ENCODE measurements at regions not wholly inside any gene's neighbourhood (a gene's known extent, or its start where the extent isn't known, plus 50 kb on each side); places are given as distances from the start of the nearest gene placed in this dataset.
A peak's percentile ranks its signal among the peaks of the same experiment; 100 is the strongest.
"Not testable (repeated sequence)": the region's sequence is repeated elsewhere in the genome, so short reads cannot be mapped to it uniquely, and the experiment has no call there.

DNA sequence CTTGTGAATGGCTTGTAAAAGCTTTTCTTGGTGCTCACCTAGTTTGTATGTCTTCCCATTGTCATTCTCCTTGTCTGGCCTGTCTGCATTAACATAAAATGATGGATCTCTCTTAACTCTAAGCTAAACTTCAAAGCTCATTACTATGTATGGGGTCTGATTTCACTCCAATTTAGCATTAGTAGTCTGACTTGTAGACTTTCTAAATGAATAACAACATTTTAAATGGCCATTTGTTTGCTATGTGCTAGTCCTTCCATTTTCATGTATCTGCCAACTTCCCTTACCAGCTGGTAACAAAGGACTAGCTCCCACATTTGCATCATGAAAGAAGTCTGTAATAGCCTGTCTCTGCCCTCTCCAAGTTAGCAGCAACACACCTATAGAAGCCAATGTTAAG lies 324.2 kb upstream of the RGPD4 start:
- Mint-ChIP-seq H3K27ac (no peak overlapping the region), H3K4me1 (peaks cover 5% of the 10 kb centered on the region)
- no peak for TF ChIP-seq CTCF (IDR thresholded peaks at IDR 0.05)

GRCh38 chr2:107511970-107512789 lies 314.5 kb upstream of the RGPD4 start:
- Mint-ChIP-seq H3K4me3 (no peak overlapping the region), H3K9me3 (peaks cover 5% of the 10 kb centered on the region), H3K36me3 (ENCODE audit: low read depth) (no peaks in the 10 kb centered on the region), H3K27me3 (ENCODE audit: low read depth, poor library complexity) (no peaks in the 10 kb centered on the region), H3K27ac (no peak overlapping the region), H3K4me1 (no peaks in the 10 kb centered on the region)
- no peak for TF ChIP-seq CTCF (IDR thresholded peaks at IDR 0.05)
- DNase-seq = no peak

More for the DNA sequence above, 324.2 kb upstream of the RGPD4 start:
- Mint-ChIP-seq H3K27me3 (ENCODE audit: low read depth, poor library complexity) (peaks cover 3% of the 10 kb centered on the region), H3K4me3 (no peak overlapping the region), H3K36me3 (ENCODE audit: low read depth) (no peaks in the 10 kb centered on the region), H3K9me3 (peaks cover 4% of the 10 kb centered on the region)
- DNase-seq = no peak

- H3K36me3 Mint-ChIP-seq (ENCODE audit: low read depth) = no peaks in the 10 kb centered on the region
- no peak overlapping the region for H3K4me3 Mint-ChIP-seq
- DNase-seq = no peak
- peaks cover 13% of the 10 kb centered on the region for H3K4me1 Mint-ChIP-seq
- no peak overlapping the region for H3K27ac Mint-ChIP-seq
- TF ChIP-seq CTCF (IDR thresholded peaks at IDR 0.05) = no peak
- peaks cover 35% of the 10 kb centered on the region for H3K9me3 Mint-ChIP-seq
- H3K27me3 Mint-ChIP-seq (ENCODE audit: low read depth, poor library complexity) = no peaks in the 10 kb centered on the region
Measured at GRCh38 chr2:107525406-107525805, 301.3 kb upstream of the RGPD4 start.

- Mint-ChIP-seq H3K36me3 (ENCODE audit: low read depth) (no peaks in the 10 kb centered on the region), H3K9me3 (peaks cover 26% of the 10 kb centered on the region), H3K27ac (peak overlapping the region; percentile 66), H3K27me3 (ENCODE audit: low read depth, poor library complexity) (no peaks in the 10 kb centered on the region), H3K4me1 (peaks cover 21% of the 10 kb centered on the region), H3K4me3 (no peak overlapping the region)
- DNase-seq = peak; percentile 17
- no peak for TF ChIP-seq CTCF (IDR thresholded peaks at IDR 0.05)
Measured at GRCh38 chr2:107529146-107529545, 297.5 kb upstream of the RGPD4 start.

DNA sequence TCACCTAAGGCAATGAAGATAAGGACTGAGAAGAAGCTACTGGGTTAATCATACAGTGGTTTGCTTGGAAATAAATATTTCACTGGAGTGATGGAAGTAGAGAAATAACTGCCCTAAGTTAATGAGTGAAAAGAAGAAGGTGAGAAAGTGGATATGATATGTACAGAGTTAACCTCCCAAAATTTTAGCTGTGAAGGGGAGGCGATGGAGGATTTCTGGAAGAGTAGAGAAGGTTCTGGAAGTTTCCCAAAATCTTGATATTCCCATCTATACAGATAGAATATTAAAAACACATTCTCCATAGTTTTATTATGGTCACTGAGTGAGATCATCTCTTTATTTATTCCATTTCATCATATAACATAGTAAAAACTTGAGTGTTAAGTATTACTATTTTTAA lies 296.6 kb upstream of the RGPD4 start:
- Mint-ChIP-seq H3K4me1 (peaks cover 21% of the 10 kb centered on the region), H3K4me3 (no peak overlapping the region), H3K36me3 (ENCODE audit: low read depth) (no peaks in the 10 kb centered on the region), H3K27me3 (ENCODE audit: low read depth, poor library complexity) (no peaks in the 10 kb centered on the region), H3K27ac (no peak overlapping the region), H3K9me3 (peaks cover 17% of the 10 kb centered on the region)
- TF ChIP-seq CTCF (IDR thresholded peaks at IDR 0.05) = no peak
- DNase-seq = no peak

DNA sequence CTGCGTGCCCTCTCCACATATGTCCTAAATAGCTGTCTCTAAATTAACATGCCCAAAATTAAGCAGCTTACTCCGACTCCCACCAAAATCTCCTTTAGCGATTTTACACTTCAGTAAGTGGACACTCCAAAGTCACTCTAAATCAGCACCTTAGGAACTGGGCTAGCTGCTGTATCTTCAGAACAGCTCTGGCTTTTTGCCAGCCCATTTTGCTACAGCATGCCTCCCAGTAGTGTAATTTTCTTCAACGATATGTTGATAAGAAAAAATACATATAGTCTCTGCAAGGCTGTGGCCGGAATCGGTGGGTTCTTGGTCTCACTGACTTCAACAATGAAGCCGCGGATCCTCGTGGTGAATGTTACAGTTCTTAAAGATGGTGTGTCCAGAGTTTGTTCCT lies 291.8 kb upstream of the RGPD4 start:
- no peaks in the 10 kb centered on the region for H3K27me3 Mint-ChIP-seq (ENCODE audit: low read depth, poor library complexity)
- H3K36me3 Mint-ChIP-seq (ENCODE audit: low read depth) = no peaks in the 10 kb centered on the region
- no peak overlapping the region for H3K4me3 Mint-ChIP-seq
- no peak for DNase-seq
- H3K27ac Mint-ChIP-seq = no peak overlapping the region
- peaks cover 12% of the 10 kb centered on the region for H3K9me3 Mint-ChIP-seq
- no peak for TF ChIP-seq CTCF (IDR thresholded peaks at IDR 0.05)
- H3K4me1 Mint-ChIP-seq = peaks cover 9% of the 10 kb centered on the region

- H3K9me3 Mint-ChIP-seq = peaks cover 12% of the 10 kb centered on the region
- not testable (repeated sequence) for H3K27ac Mint-ChIP-seq; H3K36me3 Mint-ChIP-seq (ENCODE audit: low read depth); DNase-seq; H3K4me1 Mint-ChIP-seq; H3K27me3 Mint-ChIP-seq (ENCODE audit: low read depth, poor library complexity); H3K4me3 Mint-ChIP-seq
Measured at GRCh38 chr2:107535905-107536689, 290.6 kb upstream of the RGPD4 start.

Measured in nephron progenitor cell (in vitro differentiated cells).